Kidney epithelial cell (primary cell): ENCODE measurements at regions not wholly inside any gene's neighbourhood (a gene's known extent, or its start where the extent isn't known, plus 50 kb on each side); places are given as distances from the start of the nearest gene placed in this dataset.

Experiments used
- DNase-seq: peaks from one replicate; pipeline ENCODE4 v3.0.0-alpha.2; 2010; ENCODE audit warnings: low read depth
- H3K27me3 ChIP-seq: 2 replicates; pipeline ENCODE4 v1.6.0; 2011; ENCODE audit warnings: low read length; ENCODE audit not compliant: control insufficient read depth, insufficient read depth
- H3K36me3 ChIP-seq: 2 replicates; pipeline ENCODE4 v1.5.1; 2011; ENCODE audit warnings: low read length; ENCODE audit not compliant: control insufficient read depth, insufficient read depth
- H3K4me3 ChIP-seq: 2 replicates; pipeline ENCODE4 v1.5.1; 2011; ENCODE audit warnings: low read depth, mild to moderate bottlenecking, control low read depth, low read length
- TF ChIP-seq, protein P1 (sequence below): IDR thresholded peaks from 2 replicates; pipeline ENCODE4 v1.5.1; 2011; ENCODE audit warnings: mild to moderate bottlenecking, moderate library complexity, low read length, control low read depth, inconsistent platforms; ENCODE audit not compliant: insufficient read depth, poor library complexity, severe bottlenecking

DNA sequence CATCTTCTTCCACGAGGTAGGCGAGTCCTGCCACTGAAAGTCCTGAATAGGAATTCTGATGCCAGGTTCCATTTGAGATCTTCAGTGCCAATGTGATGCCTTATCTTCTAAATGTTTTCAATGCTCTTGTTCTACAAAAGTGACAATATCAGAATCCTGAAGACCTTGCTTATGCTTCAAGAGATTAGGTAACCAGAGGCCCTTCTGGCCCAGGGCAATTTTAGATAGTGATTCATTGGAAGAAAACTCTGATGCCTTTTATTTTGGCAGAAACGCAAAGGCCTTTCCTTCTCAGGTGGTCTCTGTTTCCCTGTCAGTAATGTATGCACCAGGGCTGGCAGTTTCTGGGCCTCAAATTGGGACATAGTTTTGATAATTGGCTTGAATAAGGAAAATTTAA, 144.8 kb downstream of the CEP135 start:
- no peaks in the 10 kb centered on the region for H3K36me3 ChIP-seq
- TF ChIP-seq, protein P1, sequence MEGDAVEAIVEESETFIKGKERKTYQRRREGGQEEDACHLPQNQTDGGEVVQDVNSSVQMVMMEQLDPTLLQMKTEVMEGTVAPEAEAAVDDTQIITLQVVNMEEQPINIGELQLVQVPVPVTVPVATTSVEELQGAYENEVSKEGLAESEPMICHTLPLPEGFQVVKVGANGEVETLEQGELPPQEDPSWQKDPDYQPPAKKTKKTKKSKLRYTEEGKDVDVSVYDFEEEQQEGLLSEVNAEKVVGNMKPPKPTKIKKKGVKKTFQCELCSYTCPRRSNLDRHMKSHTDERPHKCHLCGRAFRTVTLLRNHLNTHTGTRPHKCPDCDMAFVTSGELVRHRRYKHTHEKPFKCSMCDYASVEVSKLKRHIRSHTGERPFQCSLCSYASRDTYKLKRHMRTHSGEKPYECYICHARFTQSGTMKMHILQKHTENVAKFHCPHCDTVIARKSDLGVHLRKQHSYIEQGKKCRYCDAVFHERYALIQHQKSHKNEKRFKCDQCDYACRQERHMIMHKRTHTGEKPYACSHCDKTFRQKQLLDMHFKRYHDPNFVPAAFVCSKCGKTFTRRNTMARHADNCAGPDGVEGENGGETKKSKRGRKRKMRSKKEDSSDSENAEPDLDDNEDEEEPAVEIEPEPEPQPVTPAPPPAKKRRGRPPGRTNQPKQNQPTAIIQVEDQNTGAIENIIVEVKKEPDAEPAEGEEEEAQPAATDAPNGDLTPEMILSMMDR: no peak
- no peak overlapping the region for H3K4me3 ChIP-seq
- no peak for DNase-seq
- H3K27me3 ChIP-seq: no peaks in the 10 kb centered on the region

DNA sequence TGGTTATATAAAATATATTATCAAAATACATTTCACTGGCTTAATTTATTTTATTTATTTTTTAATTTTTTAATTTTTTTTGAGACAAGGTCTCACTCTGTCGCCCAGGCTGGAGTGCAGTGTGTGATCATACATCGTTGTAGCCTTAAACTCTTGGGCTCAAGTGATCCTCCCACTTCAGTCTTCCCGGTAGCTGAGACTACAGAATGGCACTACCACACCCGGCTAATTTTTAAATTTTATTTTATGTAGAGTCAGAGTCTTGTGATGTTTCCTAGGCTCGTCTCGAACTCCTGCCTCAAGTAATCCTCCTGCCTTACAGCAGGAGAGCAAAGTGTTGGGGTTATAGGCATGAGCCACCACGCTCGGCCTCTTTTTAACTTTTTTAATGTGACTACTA, 143.8 kb downstream of the CEP135 start:
- Histone ChIP-seq H3K27me3 (no peaks in the 10 kb centered on the region), H3K36me3 (no peaks in the 10 kb centered on the region), H3K4me3 (no peak overlapping the region)
- no peak for DNase-seq
- TF ChIP-seq, protein P1: no peak

DNA sequence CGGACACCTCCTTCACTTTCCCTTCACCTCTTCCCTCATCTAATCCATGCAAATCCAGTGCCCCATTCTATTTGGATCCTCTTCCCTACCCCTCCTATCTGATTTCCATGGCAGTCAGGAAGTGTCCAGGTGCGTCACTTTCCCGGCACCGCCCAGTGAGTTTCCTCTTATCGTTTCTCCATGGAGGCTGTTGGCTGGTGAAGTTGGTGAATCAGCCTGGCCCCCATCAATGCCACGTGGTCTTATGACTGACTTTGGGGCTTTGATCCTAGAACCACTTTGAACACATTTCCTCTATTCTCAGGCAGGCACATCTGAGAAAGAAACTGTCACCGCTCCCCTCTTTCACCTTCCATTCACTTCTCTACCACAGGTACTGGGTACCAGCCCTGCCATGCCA, 137.8 kb downstream of the CEP135 start:
- no peaks in the 10 kb centered on the region for H3K36me3 ChIP-seq
- no peak overlapping the region for H3K4me3 ChIP-seq
- H3K27me3 ChIP-seq: no peaks in the 10 kb centered on the region
- TF ChIP-seq, protein P1: no peak
- DNase-seq: no peak

DNA sequence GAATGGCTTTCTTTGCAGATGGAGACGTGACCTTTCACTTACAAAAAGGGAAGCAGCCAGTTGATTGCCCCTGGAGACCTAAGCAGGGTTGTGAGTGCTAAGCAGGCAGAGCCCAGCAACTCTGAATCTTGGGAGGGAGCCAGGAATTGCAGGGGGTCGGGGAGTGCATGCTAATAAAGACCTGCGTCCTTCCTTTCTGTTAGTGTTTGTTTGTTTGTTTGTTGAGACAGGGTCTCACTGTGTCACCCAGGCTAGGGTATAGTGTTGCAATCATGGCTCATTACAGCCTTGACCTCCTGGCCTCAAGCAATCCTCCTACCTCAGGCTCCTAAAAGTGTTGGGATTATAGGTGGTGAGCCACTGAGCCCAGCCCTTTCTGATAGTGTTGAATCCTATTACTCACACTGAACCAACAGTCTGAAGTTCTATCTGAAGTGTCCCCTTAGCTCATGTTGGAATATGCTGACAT, 137.4 kb downstream of the CEP135 start:
- DNase-seq: no peak
- TF ChIP-seq, protein P1: no peak

DNA sequence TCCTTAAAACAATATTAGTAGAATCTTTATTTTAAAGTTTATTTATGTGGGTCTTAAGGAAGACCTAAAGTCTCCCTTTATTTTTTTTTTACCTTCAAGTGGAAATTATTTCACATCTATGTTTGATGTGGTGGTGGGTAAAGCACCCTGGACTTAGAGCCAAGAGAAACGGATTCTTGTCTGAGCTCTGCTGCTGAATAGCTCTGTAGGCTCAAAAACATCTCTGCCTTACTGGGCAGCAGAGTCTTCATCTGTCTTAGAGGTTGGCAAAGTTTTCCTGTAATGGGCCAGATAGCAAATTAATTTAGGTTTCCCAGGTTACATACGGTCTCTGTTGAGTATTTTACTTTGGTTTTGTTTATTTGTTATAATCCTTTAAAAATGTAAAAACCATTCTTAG, 136.5 kb downstream of the CEP135 start:
- Histone ChIP-seq H3K4me3 (no peak overlapping the region), H3K27me3 (no peaks in the 10 kb centered on the region), H3K36me3 (no peaks in the 10 kb centered on the region)
- no peak for DNase-seq
- TF ChIP-seq, protein P1: no peak

More for the DNA sequence above, 137.4 kb downstream of the CEP135 start:
- Histone ChIP-seq H3K4me3 (no peak overlapping the region), H3K36me3 (no peaks in the 10 kb centered on the region), H3K27me3 (no peaks in the 10 kb centered on the region)

DNA sequence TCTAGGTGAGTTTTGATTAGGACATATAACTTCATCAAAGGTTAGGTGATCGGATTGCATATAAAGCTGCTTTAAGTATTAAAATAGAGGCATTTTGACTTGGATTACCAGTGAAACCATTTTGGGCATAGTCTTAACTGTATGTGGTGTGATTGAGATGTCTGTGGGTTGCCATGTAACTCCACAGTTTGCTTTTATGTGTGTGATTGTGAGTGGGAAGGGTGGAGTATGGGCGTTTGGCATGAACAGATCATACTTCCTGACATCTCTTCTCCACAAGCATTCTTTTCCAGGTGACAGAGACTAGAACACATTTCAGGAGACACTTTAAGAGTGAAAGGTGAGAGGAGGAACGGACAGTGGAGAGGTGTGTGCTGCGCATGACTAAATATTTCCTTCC, 136.1 kb downstream of the CEP135 start:
- DNase-seq: no peak
- Histone ChIP-seq H3K36me3 (no peaks in the 10 kb centered on the region), H3K27me3 (no peaks in the 10 kb centered on the region), H3K4me3 (no peak overlapping the region)
- TF ChIP-seq, protein P1: no peak
